HCT116 (cell line): ENCODE measurements at regions not wholly inside any gene's neighbourhood (a gene's known extent, or its start where the extent isn't known, plus 50 kb on each side); places are given as distances from the start of the nearest gene placed in this dataset.

Experiments
- CTCF ChIP-seq, 3 experiments: fragments of 200-600 bp in 1 of 3; sonication (generic) in 1 of 3; IDR thresholded peaks in 2 of 3; conservative IDR thresholded peaks in 1 of 3; 2 replicates each; pipeline ENCODE4 v1.5.1; 2012 to 2017; ENCODE audit warnings: low read depth in 2 of 3, low read length in 2 of 3, antibody characterized with exemption in 1 of 3, borderline replicate concordance in 1 of 3, control low read depth in 1 of 3, mild to moderate bottlenecking in 1 of 3, mixed read lengths in 1 of 3, mixed run types in 1 of 3, moderate library complexity in 1 of 3; ENCODE audit not compliant: insufficient read depth in 1 of 3
- POLR2AphosphoS5 ChIP-seq: IDR thresholded peaks from 2 replicates; pipeline ENCODE4 v1.6.1; 2011; ENCODE audit warnings: mild to moderate bottlenecking, low read depth, low read length, moderate library complexity
- YY1 ChIP-seq: IDR thresholded peaks from 2 replicates; pipeline ENCODE4 v1.6.1; 2011; ENCODE audit warnings: low read length, low read depth, moderate library complexity, mild to moderate bottlenecking; ENCODE audit not compliant: insufficient replicate concordance; ENCODE audit errors: extremely low read depth

GRCh38 chr5:5666076-5666365 is 243.5 kb downstream of the ICE1 start:
- TF ChIP-seq CTCF (IDR thresholded peaks at IDR 0.05 in 2 of 3, conservative IDR thresholded peaks at IDR 0.05 in 1 of 3; ENCODE audit: borderline replicate concordance in 1 of 3, insufficient read depth in 1 of 3, low read depth in 2 of 3, low read length in 2 of 3) = no peak
- TF ChIP-seq YY1 = no peak
- no peak for TF ChIP-seq POLR2AphosphoS5
